Kidney epithelial cell (primary cell): ENCODE measurements at regions not wholly inside any gene's neighbourhood (a gene's known extent, or its start where the extent isn't known, plus 50 kb on each side); places are given as distances from the start of the nearest gene placed in this dataset.
"Not testable (repeated sequence)": the region's sequence is repeated elsewhere in the genome, so short reads cannot be mapped to it uniquely, and the experiment has no call there.

ENCODE experiments used
- DNase-seq: peaks from one replicate; pipeline ENCODE4 v3.0.0-alpha.2; 2010; ENCODE audit warnings: low read depth
- H3K27me3 ChIP-seq: 2 replicates; pipeline ENCODE4 v1.6.0; 2011; ENCODE audit warnings: low read length; ENCODE audit not compliant: control insufficient read depth, insufficient read depth
- H3K36me3 ChIP-seq: 2 replicates; pipeline ENCODE4 v1.5.1; 2011; ENCODE audit warnings: low read length; ENCODE audit not compliant: control insufficient read depth, insufficient read depth
- H3K4me3 ChIP-seq: 2 replicates; pipeline ENCODE4 v1.5.1; 2011; ENCODE audit warnings: low read depth, mild to moderate bottlenecking, control low read depth, low read length
- CTCF ChIP-seq: IDR thresholded peaks from 2 replicates; pipeline ENCODE4 v1.5.1; 2011; ENCODE audit warnings: mild to moderate bottlenecking, moderate library complexity, low read length, control low read depth, inconsistent platforms; ENCODE audit not compliant: insufficient read depth, poor library complexity, severe bottlenecking

GRCh38 chr6:15818491-15818890 is 155.7 kb upstream of the DTNBP1 start:
- no peaks in the 10 kb centered on the region for H3K27me3 ChIP-seq
- TF ChIP-seq CTCF, result no peak
- DNase-seq, result no peak
- no peaks in the 10 kb centered on the region for H3K36me3 ChIP-seq
- no peak overlapping the region for H3K4me3 ChIP-seq

- DNase-seq, result no peak
- Histone ChIP-seq H3K36me3 (no peaks in the 10 kb centered on the region), H3K27me3 (no peaks in the 10 kb centered on the region), H3K4me3 (no peak overlapping the region)
- no peak for TF ChIP-seq CTCF
These were observed 155.2 kb upstream of the DTNBP1 start for GRCh38 chr6:15818044-15818443.

- DNase-seq, result no peak
- Histone ChIP-seq H3K36me3 (no peaks in the 10 kb centered on the region), H3K4me3 (no peak overlapping the region), H3K27me3 (no peaks in the 10 kb centered on the region)
- no peak for TF ChIP-seq CTCF
These were observed 154.3 kb upstream of the DTNBP1 start for GRCh38 chr6:15817100-15817499.

- no peak for TF ChIP-seq CTCF
- no peak overlapping the region for H3K4me3 ChIP-seq
- no peaks in the 10 kb centered on the region for H3K36me3 ChIP-seq
- H3K27me3 ChIP-seq, result no peaks in the 10 kb centered on the region
- DNase-seq, result no peak
These were observed 153.8 kb upstream of the DTNBP1 start for GRCh38 chr6:15816661-15817060.

GRCh38 chr6:15813698-15814097 is 150.9 kb upstream of the DTNBP1 start:
- H3K36me3 ChIP-seq, H3K4me3 ChIP-seq, H3K27me3 ChIP-seq, DNase-seq: not testable (repeated sequence)

- no peak for TF ChIP-seq CTCF
- no peaks in the 10 kb centered on the region for H3K27me3 ChIP-seq
- no peak for DNase-seq
- no peak overlapping the region for H3K4me3 ChIP-seq
- H3K36me3 ChIP-seq, result no peaks in the 10 kb centered on the region
These were observed 148.3 kb upstream of the DTNBP1 start for GRCh38 chr6:15811107-15811506.
